ENCODE measurements at regions not wholly inside any gene's neighbourhood (a gene's known extent, or its start where the extent isn't known, plus 50 kb on each side); places are given as distances from the start of the nearest gene placed in this dataset.
"Not testable (repeated sequence)": the region's sequence is repeated elsewhere in the genome, so short reads cannot be mapped to it uniquely, and the experiment has no call there.

DNA sequence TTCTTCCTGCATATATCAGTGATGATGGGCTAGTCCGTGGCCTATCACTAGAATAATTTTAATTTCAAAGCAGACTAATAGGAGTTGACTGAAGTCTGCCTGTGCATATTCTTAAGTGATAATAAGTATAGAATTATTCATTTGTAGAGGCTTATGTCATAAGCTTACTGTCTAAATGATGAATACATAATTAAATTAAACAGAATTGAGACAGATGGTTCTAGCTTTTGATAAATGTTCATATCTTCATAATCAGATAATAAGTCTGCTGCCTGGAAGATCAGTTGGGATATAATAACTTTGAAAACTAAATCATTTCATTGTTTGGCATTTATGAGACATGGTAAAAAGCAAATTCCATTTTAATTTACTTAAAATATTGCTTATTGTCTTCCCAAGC lies 1175.6 kb downstream of the TECRL start:
- no peak overlapping the region for H3K27ac Mint-ChIP-seq
- no peaks in the 10 kb centered on the region for H3K27me3 Mint-ChIP-seq (ENCODE audit: low read depth)
- no peaks in the 10 kb centered on the region for H3K36me3 Mint-ChIP-seq (ENCODE audit: low read depth)
- no peak overlapping the region for H3K4me3 Mint-ChIP-seq
- ChIA-PET POLR2A (no interaction called here), CTCF (no interaction called here)
- H3K9me3 Mint-ChIP-seq (ENCODE audit: insufficient read depth), result peaks cover 4% of the 10 kb centered on the region
- ATAC-seq, result no peak
- H3K4me1 Mint-ChIP-seq (ENCODE audit: low read depth), result no peaks in the 10 kb centered on the region
- no peak for DNase-seq

GRCh38 chr4:63232058-63232457 lies 1177.2 kb downstream of the TECRL start:
- ChIA-PET POLR2A (no interaction called here), CTCF (no interaction called here)
- no peak overlapping the region for H3K4me3 Mint-ChIP-seq
- no peaks in the 10 kb centered on the region for H3K4me1 Mint-ChIP-seq (ENCODE audit: low read depth)
- peaks cover 9% of the 10 kb centered on the region for H3K9me3 Mint-ChIP-seq (ENCODE audit: insufficient read depth)
- ATAC-seq (no peak), DNase-seq (no peak)
- H3K36me3 Mint-ChIP-seq (ENCODE audit: low read depth), result no peaks in the 10 kb centered on the region
- no peak overlapping the region for H3K27ac Mint-ChIP-seq
- H3K27me3 Mint-ChIP-seq (ENCODE audit: low read depth), result no peaks in the 10 kb centered on the region

DNA sequence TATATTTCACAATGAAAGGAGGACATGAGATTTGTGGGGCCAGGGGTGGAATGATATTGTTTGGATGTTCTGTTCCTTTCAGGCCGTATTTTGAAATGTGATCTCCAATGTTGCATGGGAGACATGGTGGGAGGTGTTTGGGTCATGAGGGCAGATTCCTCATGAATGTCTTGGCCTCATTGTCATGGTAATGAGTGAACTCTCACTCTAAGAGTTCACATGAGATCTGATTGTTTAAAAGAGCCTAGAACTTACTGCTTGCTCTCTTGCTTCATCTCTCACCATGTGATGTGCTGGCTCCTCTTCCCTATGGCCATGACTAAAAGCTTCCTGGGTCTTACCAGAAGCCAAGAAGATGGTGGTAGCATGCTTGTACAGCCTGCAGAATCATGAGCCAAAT lies 1183.0 kb downstream of the TECRL start:
- H3K27me3 Mint-ChIP-seq (ENCODE audit: low read depth), result no peaks in the 10 kb centered on the region
- H3K36me3 Mint-ChIP-seq (ENCODE audit: low read depth), result no peaks in the 10 kb centered on the region
- peaks cover 14% of the 10 kb centered on the region for H3K9me3 Mint-ChIP-seq (ENCODE audit: insufficient read depth)
- ChIA-PET POLR2A (no interaction called here), CTCF (no interaction called here)
- ATAC-seq (no peak), DNase-seq (no peak)
- no peak overlapping the region for H3K4me3 Mint-ChIP-seq
- H3K4me1 Mint-ChIP-seq (ENCODE audit: low read depth), result no peaks in the 10 kb centered on the region
- no peak overlapping the region for H3K27ac Mint-ChIP-seq

DNA sequence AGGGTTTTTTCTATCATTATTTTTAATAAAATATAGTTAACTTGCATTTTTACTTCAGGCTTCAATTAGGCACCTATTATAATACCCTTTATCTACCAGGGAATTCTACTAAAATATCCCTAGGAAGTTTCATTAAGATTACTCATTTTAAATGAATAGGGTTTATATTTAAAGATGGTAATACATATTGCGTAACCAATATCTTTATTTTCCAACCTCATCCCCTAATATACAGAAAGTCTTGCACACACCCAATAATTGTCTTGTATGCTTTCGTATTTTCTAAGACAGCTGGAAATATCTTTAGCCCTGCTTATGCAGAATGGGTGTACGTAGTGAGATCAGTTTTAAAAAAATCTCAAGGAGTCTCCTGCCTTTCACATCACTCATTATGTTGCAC lies 1186.8 kb downstream of the TECRL start:
- Mint-ChIP-seq H3K36me3 (ENCODE audit: low read depth) (no peaks in the 10 kb centered on the region), H3K27ac (no peak overlapping the region), H3K27me3 (ENCODE audit: low read depth) (no peaks in the 10 kb centered on the region), H3K9me3 (ENCODE audit: insufficient read depth) (peaks cover 14% of the 10 kb centered on the region), H3K4me3 (no peak overlapping the region), H3K4me1 (ENCODE audit: low read depth) (no peaks in the 10 kb centered on the region)
- CTCF ChIA-PET, result no interaction called here
- DNase-seq (no peak), ATAC-seq (no peak)
- POLR2A ChIA-PET, result no interaction called here

DNA sequence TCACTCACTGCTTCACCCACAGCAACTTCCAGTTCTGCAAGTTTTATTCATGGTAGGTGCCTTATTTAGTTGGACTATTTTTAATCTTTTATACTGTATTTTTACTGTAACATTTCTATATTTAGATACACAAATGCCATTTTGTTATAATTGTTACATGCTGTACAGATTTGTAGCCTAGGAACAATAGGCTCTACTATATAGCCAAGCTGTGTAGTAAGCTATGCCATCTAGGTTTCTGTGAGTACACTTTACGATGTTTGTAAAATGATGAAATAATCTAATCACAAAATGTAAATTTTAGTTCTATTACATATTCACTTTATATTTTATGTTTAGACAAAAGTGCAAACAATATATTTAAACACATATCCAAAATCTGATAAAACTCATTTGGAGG lies 1187.8 kb downstream of the TECRL start:
- no peak overlapping the region for H3K4me3 Mint-ChIP-seq

DNA sequence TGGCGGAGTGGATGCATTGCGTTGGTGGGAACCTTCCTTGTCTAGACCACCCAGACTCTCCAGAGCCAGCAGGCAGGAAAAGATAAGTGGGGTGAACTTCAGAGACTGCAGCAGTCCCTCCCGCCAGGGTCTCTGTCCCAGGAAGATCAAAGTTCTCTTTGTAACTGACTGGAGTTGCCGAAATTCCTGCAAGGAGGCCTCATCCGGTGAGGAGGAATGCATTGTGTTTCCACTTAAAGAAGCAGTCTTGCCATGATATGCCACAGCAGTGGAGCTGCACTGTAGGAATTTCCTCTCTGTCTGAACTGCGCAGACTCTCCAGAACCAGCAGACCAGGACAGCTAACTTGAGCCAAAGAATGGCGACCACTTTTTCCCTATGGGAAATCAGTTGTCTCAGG lies 1190.4 kb downstream of the TECRL start:
- no peak for ATAC-seq
- Mint-ChIP-seq H3K27ac (no peak overlapping the region), H3K27me3 (ENCODE audit: low read depth) (no peaks in the 10 kb centered on the region), H3K9me3 (ENCODE audit: insufficient read depth) (peaks cover 28% of the 10 kb centered on the region), H3K36me3 (ENCODE audit: low read depth) (no peaks in the 10 kb centered on the region), H3K4me3 (no peak overlapping the region), H3K4me1 (ENCODE audit: low read depth) (no peaks in the 10 kb centered on the region)
- CTCF ChIA-PET, result no interaction called here
- POLR2A ChIA-PET, result no interaction called here
- DNase-seq, result no peak

More for the DNA sequence above, 1187.8 kb downstream of the TECRL start:
- Mint-ChIP-seq H3K27me3 (ENCODE audit: low read depth) (no peaks in the 10 kb centered on the region), H3K36me3 (ENCODE audit: low read depth) (no peaks in the 10 kb centered on the region), H3K4me1 (ENCODE audit: low read depth) (no peaks in the 10 kb centered on the region), H3K27ac (no peak overlapping the region), H3K9me3 (ENCODE audit: insufficient read depth) (peaks cover 15% of the 10 kb centered on the region)
- ATAC-seq, result no peak
- CTCF ChIA-PET, result no interaction called here
- POLR2A ChIA-PET, result no interaction called here
- DNase-seq, result no peak

DNA sequence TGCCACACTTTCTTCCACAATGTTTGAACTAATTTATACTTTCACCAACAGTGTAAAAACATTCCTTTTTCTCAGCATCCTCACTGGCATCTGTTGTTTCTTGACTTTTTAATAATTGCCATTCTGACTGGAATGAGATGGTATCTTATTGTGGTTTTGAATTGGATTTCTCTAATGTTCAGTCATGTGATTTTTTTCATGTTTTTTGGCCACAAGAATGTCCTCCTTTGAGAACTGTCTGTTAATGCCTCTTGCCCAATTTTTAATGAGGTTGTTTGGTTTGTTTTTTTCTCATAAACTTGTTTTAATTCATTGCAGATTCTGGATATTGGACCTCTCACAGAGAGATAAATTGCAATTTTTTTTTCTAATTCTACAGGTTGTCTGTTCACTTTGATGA lies 1195.2 kb downstream of the TECRL start:
- Mint-ChIP-seq H3K4me1 (ENCODE audit: low read depth) (no peaks in the 10 kb centered on the region), H3K27ac (no peak overlapping the region), H3K9me3 (ENCODE audit: insufficient read depth) (peaks cover 23% of the 10 kb centered on the region), H3K4me3 (no peak overlapping the region), H3K27me3 (ENCODE audit: low read depth) (no peaks in the 10 kb centered on the region), H3K36me3 (ENCODE audit: low read depth) (no peaks in the 10 kb centered on the region)
- DNase-seq (no peak), ATAC-seq (no peak)
- ChIA-PET POLR2A (no interaction called here), CTCF (no interaction called here)

- no peaks in the 10 kb centered on the region for H3K4me1 Mint-ChIP-seq (ENCODE audit: low read depth)
- DNase-seq (no peak), ATAC-seq (no peak)
- H3K9me3 Mint-ChIP-seq (ENCODE audit: insufficient read depth), result peaks cover 18% of the 10 kb centered on the region
- no peak overlapping the region for H3K27ac Mint-ChIP-seq
- H3K27me3 Mint-ChIP-seq (ENCODE audit: low read depth), result no peaks in the 10 kb centered on the region
- no peaks in the 10 kb centered on the region for H3K36me3 Mint-ChIP-seq (ENCODE audit: low read depth)
- CTCF ChIA-PET, result no interaction called here
- no peak overlapping the region for H3K4me3 Mint-ChIP-seq
- POLR2A ChIA-PET, result no interaction called here
These were observed 1197.3 kb downstream of the TECRL start for GRCh38 chr4:63211776-63212479.

- Mint-ChIP-seq H3K27me3 (ENCODE audit: low read depth) (no peaks in the 10 kb centered on the region), H3K4me1 (ENCODE audit: low read depth) (no peaks in the 10 kb centered on the region), H3K36me3 (ENCODE audit: low read depth) (no peaks in the 10 kb centered on the region), H3K4me3 (no peak overlapping the region), H3K27ac (no peak overlapping the region), H3K9me3 (ENCODE audit: insufficient read depth) (peaks cover 12% of the 10 kb centered on the region)
- DNase-seq (no peak), ATAC-seq (no peak)
- ChIA-PET CTCF (no interaction called here), POLR2A (no interaction called here)
These were observed 1197.9 kb downstream of the TECRL start for GRCh38 chr4:63211375-63211774.

DNA sequence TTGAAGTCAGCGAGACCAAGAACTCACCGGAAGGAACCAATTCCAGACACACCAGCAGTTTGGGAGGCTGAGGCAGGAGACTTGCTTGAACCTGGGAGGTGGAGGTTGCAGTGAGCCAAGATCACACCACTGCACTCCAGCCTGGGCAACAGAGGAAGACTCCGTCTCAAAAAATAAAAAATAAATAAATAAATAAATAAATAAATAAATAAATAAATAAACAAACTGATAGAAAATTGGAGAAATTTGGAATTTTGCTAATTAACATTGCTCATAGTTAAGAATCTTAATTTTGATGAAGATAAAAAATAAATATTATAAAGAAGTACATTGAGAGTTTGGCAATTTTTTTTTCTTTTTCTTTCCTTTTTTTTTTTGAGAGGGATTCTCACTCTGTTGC lies 1216.2 kb downstream of the TECRL start:
- H3K4me3 Mint-ChIP-seq; H3K36me3 Mint-ChIP-seq (ENCODE audit: low read depth); ATAC-seq; H3K27me3 Mint-ChIP-seq (ENCODE audit: low read depth); POLR2A ChIA-PET; H3K27ac Mint-ChIP-seq; DNase-seq; CTCF ChIA-PET; H3K4me1 Mint-ChIP-seq (ENCODE audit: low read depth): not testable (repeated sequence)
- H3K9me3 Mint-ChIP-seq (ENCODE audit: insufficient read depth), result peaks cover 11% of the 10 kb centered on the region

DNA sequence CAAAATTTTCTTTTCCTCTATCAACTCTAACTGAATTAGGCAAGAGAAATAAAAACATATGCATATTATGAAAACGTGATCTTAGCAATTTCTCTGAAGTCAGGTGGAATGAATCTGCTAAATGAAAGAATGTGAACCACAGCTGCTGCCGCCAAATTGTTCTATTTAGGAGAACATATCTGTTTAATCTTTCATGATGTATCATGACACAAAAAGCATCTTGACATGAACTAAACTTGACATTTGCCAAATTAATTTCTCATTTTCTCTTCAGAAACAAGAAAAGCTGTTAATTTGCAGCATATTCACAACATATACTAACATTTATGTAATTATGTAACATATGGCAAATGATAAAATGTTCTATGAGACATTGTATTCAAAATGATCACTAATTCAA lies 1237.9 kb downstream of the TECRL start:
- no peak overlapping the region for H3K27ac Mint-ChIP-seq
- H3K4me3 Mint-ChIP-seq, result no peak overlapping the region
- no peaks in the 10 kb centered on the region for H3K36me3 Mint-ChIP-seq (ENCODE audit: low read depth)
- POLR2A ChIA-PET, result no interaction called here
- H3K27me3 Mint-ChIP-seq (ENCODE audit: low read depth), result no peaks in the 10 kb centered on the region
- peaks cover 5% of the 10 kb centered on the region for H3K9me3 Mint-ChIP-seq (ENCODE audit: insufficient read depth)
- CTCF ChIA-PET, result no interaction called here
- ATAC-seq, result no peak
- no peak for DNase-seq
- no peaks in the 10 kb centered on the region for H3K4me1 Mint-ChIP-seq (ENCODE audit: low read depth)

GRCh38 chr4:63170923-63171322 lies 1238.3 kb downstream of the TECRL start:
- POLR2A ChIA-PET, result no interaction called here
- DNase-seq (no peak), ATAC-seq (no peak)
- Mint-ChIP-seq H3K9me3 (ENCODE audit: insufficient read depth) (peaks cover 7% of the 10 kb centered on the region), H3K4me1 (ENCODE audit: low read depth) (no peaks in the 10 kb centered on the region), H3K4me3 (no peak overlapping the region), H3K36me3 (ENCODE audit: low read depth) (no peaks in the 10 kb centered on the region), H3K27me3 (ENCODE audit: low read depth) (no peaks in the 10 kb centered on the region), H3K27ac (no peak overlapping the region)
- CTCF ChIA-PET, result no interaction called here

DNA sequence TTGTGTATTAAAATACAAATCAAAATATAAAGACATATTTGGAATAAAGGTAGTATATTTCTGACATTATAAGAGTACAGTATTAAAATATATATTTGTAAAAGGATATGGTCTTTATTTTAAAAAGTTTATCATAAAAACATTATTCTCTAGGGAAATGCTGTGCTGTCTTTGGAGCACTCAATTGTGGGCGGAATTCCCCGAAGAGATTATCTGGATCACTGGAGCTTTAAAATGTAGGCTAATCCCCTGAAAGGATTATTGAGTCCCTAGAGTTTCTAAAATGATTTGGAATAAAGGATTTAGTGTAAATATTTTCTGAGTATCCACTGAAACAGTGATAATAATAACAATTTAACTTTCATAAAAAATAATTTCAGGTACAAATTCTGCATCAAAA lies 1239.4 kb downstream of the TECRL start:
- ChIA-PET CTCF (no interaction called here), POLR2A (no interaction called here)
- no peak for DNase-seq
- no peaks in the 10 kb centered on the region for H3K27me3 Mint-ChIP-seq (ENCODE audit: low read depth)
- no peak overlapping the region for H3K4me3 Mint-ChIP-seq
- H3K9me3 Mint-ChIP-seq (ENCODE audit: insufficient read depth), result peaks cover 7% of the 10 kb centered on the region
- H3K36me3 Mint-ChIP-seq (ENCODE audit: low read depth), result no peaks in the 10 kb centered on the region
- H3K27ac Mint-ChIP-seq, result no peak overlapping the region
- H3K4me1 Mint-ChIP-seq (ENCODE audit: low read depth), result no peaks in the 10 kb centered on the region
- ATAC-seq, result no peak
